ENCODE measurements at regions not wholly inside any gene's neighbourhood (a gene's known extent, or its start where the extent isn't known, plus 50 kb on each side); places are given as distances from the start of the nearest gene placed in this dataset.

DNA sequence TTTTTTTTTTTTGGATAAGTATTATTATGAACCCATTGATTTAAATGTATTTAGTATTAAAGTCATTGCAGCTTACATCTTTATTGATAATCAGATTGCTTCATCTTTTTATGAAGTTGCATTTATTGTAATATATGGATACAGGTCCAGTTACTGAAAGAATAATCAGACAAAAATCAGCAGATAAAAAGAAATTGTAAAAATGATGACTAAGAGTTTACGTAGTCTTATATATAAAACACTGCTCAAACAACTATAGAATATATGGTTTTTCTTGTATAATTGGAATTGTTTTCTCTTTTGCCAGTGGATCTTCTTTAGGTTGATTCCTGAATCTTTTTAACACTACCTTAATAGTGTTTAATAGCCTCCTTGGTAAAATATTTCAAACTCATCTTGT lies 378.3 kb downstream of the DUSP6 start:
- BruUV-seq (replicated peaks) = no TSS peak
- Histone ChIP-seq H3K9me3 (no peaks in the 10 kb centered on the region), H3K4me1 (no peaks in the 10 kb centered on the region; the same call in 1 of the 2 replicates), H3K27me3 (replicated peaks; ENCODE audit: control insufficient read depth, insufficient read depth, low read length) (no peaks in the 10 kb centered on the region), H3K36me3 (ENCODE audit: control insufficient read depth, insufficient read depth, low read length) (no peaks in the 10 kb centered on the region), H3K4me3 (ENCODE audit: low read depth, low read length) (no peak overlapping the region)
- Mint-ChIP-seq H3K36me3 (ENCODE audit: insufficient read depth, unreplicated experiment) (no peaks in the 10 kb centered on the region), H3K27me3 (ENCODE audit: insufficient read depth, unreplicated experiment) (no peaks in the 10 kb centered on the region), H3K4me1 (ENCODE audit: low read depth, unreplicated experiment) (peaks cover 11% of the 10 kb centered on the region), H3K4me3 (ENCODE audit: unreplicated experiment) (no peak overlapping the region), H3K27ac (ENCODE audit: unreplicated experiment) (no peak overlapping the region), H3K9me3 (ENCODE audit: unreplicated experiment) (peaks cover 10% of the 10 kb centered on the region)
- POLR2A ChIA-PET = no interaction called here
- intact Hi-C loops (cut with micrococcal nuclease; ENCODE audit: unreplicated experiment) = no loop called here
- TF ChIP-seq, protein P1, sequence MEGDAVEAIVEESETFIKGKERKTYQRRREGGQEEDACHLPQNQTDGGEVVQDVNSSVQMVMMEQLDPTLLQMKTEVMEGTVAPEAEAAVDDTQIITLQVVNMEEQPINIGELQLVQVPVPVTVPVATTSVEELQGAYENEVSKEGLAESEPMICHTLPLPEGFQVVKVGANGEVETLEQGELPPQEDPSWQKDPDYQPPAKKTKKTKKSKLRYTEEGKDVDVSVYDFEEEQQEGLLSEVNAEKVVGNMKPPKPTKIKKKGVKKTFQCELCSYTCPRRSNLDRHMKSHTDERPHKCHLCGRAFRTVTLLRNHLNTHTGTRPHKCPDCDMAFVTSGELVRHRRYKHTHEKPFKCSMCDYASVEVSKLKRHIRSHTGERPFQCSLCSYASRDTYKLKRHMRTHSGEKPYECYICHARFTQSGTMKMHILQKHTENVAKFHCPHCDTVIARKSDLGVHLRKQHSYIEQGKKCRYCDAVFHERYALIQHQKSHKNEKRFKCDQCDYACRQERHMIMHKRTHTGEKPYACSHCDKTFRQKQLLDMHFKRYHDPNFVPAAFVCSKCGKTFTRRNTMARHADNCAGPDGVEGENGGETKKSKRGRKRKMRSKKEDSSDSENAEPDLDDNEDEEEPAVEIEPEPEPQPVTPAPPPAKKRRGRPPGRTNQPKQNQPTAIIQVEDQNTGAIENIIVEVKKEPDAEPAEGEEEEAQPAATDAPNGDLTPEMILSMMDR (IDR thresholded peaks at IDR 0.05; ENCODE audit: insufficient read depth in 1 of 2, low read depth in 1 of 2, low read length in 1 of 2, severe bottlenecking in 1 of 2, unreplicated experiment in 1 of 2) = no peak
- CTCF ChIA-PET = no interaction called here
- no peak for DNase-seq

DNA sequence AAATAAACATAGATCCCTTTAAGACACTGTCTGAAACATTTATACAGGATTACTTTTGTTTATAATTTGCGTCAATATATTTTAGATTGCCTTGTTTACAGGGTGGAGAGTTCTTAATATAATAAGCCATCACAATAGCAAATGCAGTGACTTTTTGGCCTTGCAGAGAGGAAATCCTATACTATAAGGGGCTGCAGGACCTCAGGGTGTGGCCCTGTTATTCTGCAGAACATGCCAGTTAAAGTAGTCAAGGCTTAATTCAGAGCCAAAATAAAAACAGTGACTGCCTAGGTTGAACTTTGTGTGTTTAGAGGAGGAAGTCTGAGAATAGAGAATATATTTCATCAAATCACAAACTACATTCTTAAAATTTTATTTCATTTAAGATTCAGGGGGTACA lies 381.6 kb downstream of the DUSP6 start:
- no peaks in the 10 kb centered on the region for H3K36me3 ChIP-seq (ENCODE audit: control insufficient read depth, insufficient read depth, low read length)
- Mint-ChIP-seq H3K27me3 (ENCODE audit: insufficient read depth, unreplicated experiment) (no peaks in the 10 kb centered on the region), H3K36me3 (ENCODE audit: insufficient read depth, unreplicated experiment) (peaks cover under 1% of the 10 kb centered on the region), H3K9me3 (ENCODE audit: unreplicated experiment) (peaks cover 7% of the 10 kb centered on the region), H3K27ac (ENCODE audit: unreplicated experiment) (no peak overlapping the region), H3K4me3 (ENCODE audit: unreplicated experiment) (no peak overlapping the region), H3K4me1 (ENCODE audit: low read depth, unreplicated experiment) (peaks cover 6% of the 10 kb centered on the region)
- H3K9me3 ChIP-seq = no peaks in the 10 kb centered on the region
- H3K4me3 ChIP-seq (ENCODE audit: low read depth, low read length) = no peak overlapping the region
- ChIA-PET POLR2A (no interaction called here), CTCF (no interaction called here)
- BruUV-seq (replicated peaks) = no TSS peak
- intact Hi-C loops (cut with micrococcal nuclease; ENCODE audit: unreplicated experiment) = no loop called here
- TF ChIP-seq, protein P1 (IDR thresholded peaks at IDR 0.05; ENCODE audit: insufficient read depth in 1 of 2, low read depth in 1 of 2, low read length in 1 of 2, severe bottlenecking in 1 of 2, unreplicated experiment in 1 of 2) = no peak
- H3K4me1 ChIP-seq = no peaks in the 10 kb centered on the region; the same call in 1 of the 2 replicates
- DNase-seq = no peak
- H3K27me3 ChIP-seq (replicated peaks; ENCODE audit: control insufficient read depth, insufficient read depth, low read length) = no peaks in the 10 kb centered on the region

GRCh38 chr12:88969127-88969526 lies 383.2 kb downstream of the DUSP6 start:
- TF ChIP-seq, protein P1 (IDR thresholded peaks at IDR 0.05; ENCODE audit: insufficient read depth in 1 of 2, low read depth in 1 of 2, low read length in 1 of 2, severe bottlenecking in 1 of 2, unreplicated experiment in 1 of 2) = no peak
- BruUV-seq (replicated peaks) = no TSS peak
- Mint-ChIP-seq H3K27me3 (ENCODE audit: insufficient read depth, unreplicated experiment) (no peaks in the 10 kb centered on the region), H3K27ac (ENCODE audit: unreplicated experiment) (no peak overlapping the region), H3K9me3 (ENCODE audit: unreplicated experiment) (peaks cover 15% of the 10 kb centered on the region), H3K4me3 (ENCODE audit: unreplicated experiment) (no peak overlapping the region), H3K4me1 (ENCODE audit: low read depth, unreplicated experiment) (peaks cover 12% of the 10 kb centered on the region), H3K36me3 (ENCODE audit: insufficient read depth, unreplicated experiment) (peaks cover 10% of the 10 kb centered on the region)
- Histone ChIP-seq H3K36me3 (ENCODE audit: control insufficient read depth, insufficient read depth, low read length) (no peaks in the 10 kb centered on the region), H3K27me3 (replicated peaks; ENCODE audit: control insufficient read depth, insufficient read depth, low read length) (no peaks in the 10 kb centered on the region), H3K4me1 (no peaks in the 10 kb centered on the region; the same call in 1 of the 2 replicates), H3K4me3 (ENCODE audit: low read depth, low read length) (no peak overlapping the region), H3K9me3 (no peaks in the 10 kb centered on the region)
- intact Hi-C loops (cut with micrococcal nuclease; ENCODE audit: unreplicated experiment) = no loop called here
- POLR2A ChIA-PET = no interaction called here
- no peak for DNase-seq
- CTCF ChIA-PET = no interaction called here

Measured in Caco-2 (cell line).